OCI-LY7 (cell line): ENCODE measurements at regions not wholly inside any gene's neighbourhood (a gene's known extent, or its start where the extent isn't known, plus 50 kb on each side); places are given as distances from the start of the nearest gene placed in this dataset.
"Not testable (repeated sequence)": the region's sequence is repeated elsewhere in the genome, so short reads cannot be mapped to it uniquely, and the experiment has no call there.

Experiments used
- CTCF ChIP-seq: fragments of 200-600 bp; sonication (generic); conservative IDR thresholded peaks from 2 replicates; pipeline ENCODE4 v1.5.1; 2014; ENCODE audit warnings: mild to moderate bottlenecking, antibody characterized with exemption, low read length, moderate library complexity, mixed read lengths
- EZH2phosphoT487 ChIP-seq: fragments of 200-600 bp; sonication (generic); IDR thresholded peaks from 2 replicates; pipeline ENCODE4 v1.6.1; 2018; ENCODE audit warnings: low read depth, borderline replicate concordance, mild to moderate bottlenecking, mixed run types, antibody characterized with exemption, low read length, moderate library complexity, mixed read lengths

- not testable (repeated sequence) for TF ChIP-seq CTCF, EZH2phosphoT487
Observed at GRCh38 chr9:39527387-39528029, 172.0 kb downstream of the SPATA31A1 start.
